Cardiac muscle cell (in vitro differentiated cells and primary cell): ENCODE measurements at regions not wholly inside any gene's neighbourhood (a gene's known extent, or its start where the extent isn't known, plus 50 kb on each side); places are given as distances from the start of the nearest gene placed in this dataset.
"Not testable (repeated sequence)": the region's sequence is repeated elsewhere in the genome, so short reads cannot be mapped to it uniquely, and the experiment has no call there.

ENCODE experiments used
- DNase-seq, 2 donors: peaks; one replicate each; pipeline versions ENCODE4 v3.0.0 to v3.0.0-alpha.2; 2010 to 2017; ENCODE audit warnings: low read depth in 1 of 2, low spot score in 1 of 2
- H3K27ac ChIP-seq: fragments of 200-600 bp; sonication (generic); 2 replicates; pipeline ENCODE4 v1.5.1; 2016
- H3K27me3 ChIP-seq: fragments of 200-600 bp; sonication (generic); 2 replicates; pipeline ENCODE4 v1.6.0; 2016; ENCODE audit warnings: control low read depth
- H3K36me3 ChIP-seq: fragments of 200-600 bp; sonication (generic); 2 replicates; pipeline ENCODE4 v1.5.1; 2016; ENCODE audit warnings: control low read depth
- H3K4me1 ChIP-seq: fragments of 200-600 bp; sonication (generic); 2 replicates; pipeline ENCODE4 v1.8.1; 2017; ENCODE audit warnings: low read depth, mild to moderate bottlenecking, mixed run types
- H3K4me3 ChIP-seq: fragments of 200-600 bp; sonication (generic); 2 replicates; pipeline ENCODE4 v1.5.1; 2016; ENCODE audit warnings: mild to moderate bottlenecking
- H3K9me3 ChIP-seq: fragments of 200-600 bp; sonication (generic); 2 replicates; pipeline ENCODE4 v1.5.1; 2017; ENCODE audit warnings: low read depth, mild to moderate bottlenecking, control low read depth
- TF ChIP-seq, protein P1 (sequence below): IDR thresholded peaks from 2 replicates; pipeline ENCODE4 v1.5.1; 2012; ENCODE audit warnings: low read depth, mild to moderate bottlenecking, low read length

DNA sequence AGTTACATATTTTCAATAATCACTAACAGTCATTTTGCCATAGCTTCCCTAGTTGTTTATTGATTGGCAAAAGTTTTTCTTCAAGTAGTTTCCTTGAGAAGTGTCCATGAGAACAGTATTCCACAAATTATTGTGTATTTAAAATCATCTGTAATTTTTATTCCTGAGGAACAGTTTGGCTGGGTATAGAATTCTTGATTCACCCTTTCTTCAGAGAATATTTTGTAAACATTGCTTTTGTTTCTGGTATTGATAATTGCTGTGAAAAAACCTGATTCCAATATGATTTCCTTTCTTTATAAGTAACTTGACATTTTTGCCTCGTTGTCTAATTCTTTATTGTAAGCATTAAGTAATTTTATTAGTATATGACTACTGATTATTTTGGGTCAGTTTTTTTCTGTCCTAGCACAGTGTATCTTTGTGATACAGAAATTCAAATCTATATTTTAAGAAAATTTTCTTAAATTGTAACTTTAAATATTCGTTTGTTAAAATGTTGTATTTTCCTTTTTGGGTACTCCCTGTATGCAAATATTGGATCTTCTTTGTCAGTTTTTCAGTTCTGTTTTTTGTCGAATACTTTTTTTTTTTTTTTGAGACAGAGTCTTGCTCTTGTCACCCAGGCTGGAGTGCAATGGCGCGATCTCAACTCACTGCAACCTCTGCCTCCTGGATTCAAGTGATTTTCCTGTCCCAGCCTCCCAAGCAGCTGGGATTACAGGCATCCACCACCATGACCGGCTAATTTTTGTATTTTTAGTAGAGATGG lies 162.0 kb upstream of the ATP2B1 start:
- no peak overlapping the region for H3K27ac ChIP-seq
- H3K9me3 ChIP-seq = no peaks in the 10 kb centered on the region
- no peaks in the 10 kb centered on the region for H3K27me3 ChIP-seq
- no peak overlapping the region for H3K4me3 ChIP-seq
- peaks cover 14% of the 10 kb centered on the region for H3K4me1 ChIP-seq
- DNase-seq = no peak
- H3K36me3 ChIP-seq = no peaks in the 10 kb centered on the region
- TF ChIP-seq, protein P1, sequence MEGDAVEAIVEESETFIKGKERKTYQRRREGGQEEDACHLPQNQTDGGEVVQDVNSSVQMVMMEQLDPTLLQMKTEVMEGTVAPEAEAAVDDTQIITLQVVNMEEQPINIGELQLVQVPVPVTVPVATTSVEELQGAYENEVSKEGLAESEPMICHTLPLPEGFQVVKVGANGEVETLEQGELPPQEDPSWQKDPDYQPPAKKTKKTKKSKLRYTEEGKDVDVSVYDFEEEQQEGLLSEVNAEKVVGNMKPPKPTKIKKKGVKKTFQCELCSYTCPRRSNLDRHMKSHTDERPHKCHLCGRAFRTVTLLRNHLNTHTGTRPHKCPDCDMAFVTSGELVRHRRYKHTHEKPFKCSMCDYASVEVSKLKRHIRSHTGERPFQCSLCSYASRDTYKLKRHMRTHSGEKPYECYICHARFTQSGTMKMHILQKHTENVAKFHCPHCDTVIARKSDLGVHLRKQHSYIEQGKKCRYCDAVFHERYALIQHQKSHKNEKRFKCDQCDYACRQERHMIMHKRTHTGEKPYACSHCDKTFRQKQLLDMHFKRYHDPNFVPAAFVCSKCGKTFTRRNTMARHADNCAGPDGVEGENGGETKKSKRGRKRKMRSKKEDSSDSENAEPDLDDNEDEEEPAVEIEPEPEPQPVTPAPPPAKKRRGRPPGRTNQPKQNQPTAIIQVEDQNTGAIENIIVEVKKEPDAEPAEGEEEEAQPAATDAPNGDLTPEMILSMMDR = no peak

DNA sequence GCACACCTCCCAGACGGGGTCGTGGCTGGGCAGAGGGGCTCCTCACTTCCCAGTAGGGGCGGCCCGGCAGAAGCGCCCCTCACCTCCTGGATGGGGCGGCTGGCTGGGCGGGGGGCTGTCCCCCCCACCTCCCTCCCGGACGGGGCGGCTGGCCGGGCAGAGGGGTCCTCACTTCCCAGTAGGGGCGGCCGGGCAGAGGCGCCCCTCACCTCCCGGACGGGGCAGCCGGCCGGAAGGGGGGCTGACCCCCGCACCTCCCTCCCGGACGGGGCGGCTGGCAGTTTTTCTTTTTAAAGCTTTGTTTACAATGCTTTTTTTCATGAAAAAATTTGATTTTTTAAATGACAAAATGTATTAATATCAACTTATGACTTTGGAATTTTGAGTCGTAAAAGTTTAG lies 159.0 kb upstream of the ATP2B1 start:
- H3K27ac ChIP-seq, H3K9me3 ChIP-seq, H3K4me1 ChIP-seq, DNase-seq, H3K4me3 ChIP-seq, H3K36me3 ChIP-seq: not testable (repeated sequence)
- peaks cover 15% of the 10 kb centered on the region for H3K27me3 ChIP-seq

DNA sequence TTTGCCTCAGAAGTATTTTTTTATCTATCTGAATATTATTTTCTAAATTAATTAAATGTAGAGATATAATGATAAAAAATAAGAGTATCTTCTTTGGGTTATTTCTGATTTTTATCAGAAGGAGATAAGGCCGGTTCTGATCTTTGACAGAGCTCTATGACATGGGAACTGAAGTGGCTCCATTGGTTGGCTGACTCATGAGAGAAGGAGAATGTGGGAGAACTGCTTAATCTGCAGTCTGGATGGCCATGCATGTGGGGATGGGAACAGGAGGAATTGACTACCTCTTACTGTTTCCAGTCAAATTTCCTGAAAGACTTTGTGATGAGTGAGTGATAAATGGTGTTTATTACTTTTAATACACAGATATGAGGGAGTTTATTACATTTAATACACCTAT lies 155.8 kb upstream of the ATP2B1 start:
- Histone ChIP-seq H3K27ac (no peak overlapping the region), H3K4me3 (no peak overlapping the region), H3K9me3 (no peaks in the 10 kb centered on the region), H3K4me1 (no peaks in the 10 kb centered on the region), H3K27me3 (peaks cover 39% of the 10 kb centered on the region), H3K36me3 (no peaks in the 10 kb centered on the region)
- DNase-seq = no peak
- TF ChIP-seq, protein P1 = no peak

DNA sequence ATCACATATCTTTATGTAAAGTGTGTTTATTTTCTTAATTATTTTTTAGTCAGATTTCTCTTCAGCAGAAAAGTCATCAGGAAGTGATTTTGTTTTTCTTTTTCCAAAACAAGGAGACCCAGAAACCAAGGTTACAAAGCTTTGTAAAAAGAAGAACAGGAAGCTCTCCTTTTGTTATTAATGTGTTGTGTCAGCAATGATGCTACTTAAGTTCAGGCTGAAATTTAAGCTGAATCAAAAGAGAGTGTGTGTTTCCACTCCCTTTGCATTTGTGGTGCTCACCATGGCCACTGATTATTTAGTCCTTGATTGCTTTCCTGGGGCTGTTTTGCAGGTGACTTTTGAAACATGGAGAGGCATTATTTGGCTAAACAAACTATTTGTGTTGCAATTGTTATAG lies 155.3 kb upstream of the ATP2B1 start:
- Histone ChIP-seq H3K9me3 (no peaks in the 10 kb centered on the region), H3K4me3 (no peak overlapping the region), H3K4me1 (no peaks in the 10 kb centered on the region), H3K36me3 (no peaks in the 10 kb centered on the region), H3K27me3 (peaks cover 44% of the 10 kb centered on the region), H3K27ac (no peak overlapping the region)
- TF ChIP-seq, protein P1 = no peak
- no peak for DNase-seq

DNA sequence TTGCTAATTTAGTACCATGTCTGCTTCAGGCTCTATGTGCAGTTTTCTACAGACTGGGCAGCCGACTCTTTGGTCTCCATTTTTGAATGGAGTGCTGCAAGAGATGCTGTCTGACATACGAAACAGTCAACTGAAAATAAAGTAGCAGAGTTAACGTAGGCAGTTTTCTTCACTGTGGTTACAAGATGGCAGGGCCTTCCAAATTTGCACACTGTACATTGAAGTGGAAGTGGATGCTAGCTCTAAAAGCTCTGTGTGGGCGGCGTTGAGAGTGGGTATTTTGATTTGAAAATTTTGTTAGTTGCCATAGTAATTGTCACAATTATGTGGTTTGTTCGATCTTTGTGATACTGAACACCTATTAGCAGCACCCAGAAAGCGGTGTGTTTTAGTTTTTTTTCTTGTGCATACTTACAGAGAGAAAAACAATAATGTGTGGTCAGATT lies 154.9 kb upstream of the ATP2B1 start:
- TF ChIP-seq, protein P1 = no peak
- no peaks in the 10 kb centered on the region for H3K4me1 ChIP-seq
- no peaks in the 10 kb centered on the region for H3K9me3 ChIP-seq
- no peak for DNase-seq
- no peak overlapping the region for H3K4me3 ChIP-seq
- H3K27me3 ChIP-seq = peaks cover 48% of the 10 kb centered on the region
- no peaks in the 10 kb centered on the region for H3K36me3 ChIP-seq
- no peak overlapping the region for H3K27ac ChIP-seq

DNA sequence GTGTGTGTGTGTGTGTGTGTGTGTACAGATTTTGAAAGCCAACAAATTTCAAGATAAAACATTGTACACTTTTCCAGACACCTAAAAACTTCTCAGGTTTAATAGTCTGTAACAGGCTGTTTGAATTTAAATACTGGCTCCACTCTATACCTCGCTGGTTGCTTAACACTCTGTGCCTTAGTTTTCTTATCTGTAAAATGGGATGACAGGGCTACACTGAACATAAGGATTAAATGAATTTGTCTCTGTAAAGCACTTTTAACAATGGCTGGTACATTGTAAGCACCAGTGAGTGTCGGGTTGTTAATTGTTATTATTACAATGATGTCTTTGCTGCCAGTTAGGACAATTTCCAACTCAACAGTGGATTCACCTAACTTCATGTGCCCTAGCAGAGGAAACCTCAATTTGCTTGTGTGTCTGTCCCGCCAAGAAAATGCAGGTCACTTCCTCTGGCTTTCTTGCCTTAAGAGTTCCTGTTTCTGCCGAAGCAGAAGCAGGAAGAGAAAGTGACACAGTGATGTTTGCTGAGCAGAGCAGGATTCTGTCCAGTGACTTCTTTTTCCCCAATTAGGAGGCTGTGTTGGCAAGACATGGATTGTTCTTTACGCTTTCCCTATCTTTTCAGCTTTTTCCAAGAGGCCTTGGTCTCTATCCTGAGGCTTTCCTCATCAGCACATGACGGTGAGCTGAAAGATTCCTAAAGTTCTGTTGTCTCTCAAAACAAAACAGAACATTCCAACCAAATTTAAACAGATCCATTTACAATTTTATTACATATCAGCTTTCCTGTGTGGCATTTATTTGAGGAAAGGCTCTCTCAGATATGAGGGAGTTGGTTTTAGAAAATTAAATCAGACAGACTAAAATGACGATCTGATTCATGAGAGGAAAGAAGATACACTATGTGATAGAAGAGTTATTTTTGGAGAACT lies 154.1 kb upstream of the ATP2B1 start:
- no peak for DNase-seq
- Histone ChIP-seq H3K27me3 (peaks cover 56% of the 10 kb centered on the region), H3K36me3 (no peaks in the 10 kb centered on the region), H3K4me3 (no peak overlapping the region), H3K9me3 (no peaks in the 10 kb centered on the region), H3K27ac (no peak overlapping the region), H3K4me1 (no peaks in the 10 kb centered on the region)
- TF ChIP-seq, protein P1 = no peak
